BE2C (cell line): ENCODE measurements at regions not wholly inside any gene's neighbourhood (a gene's known extent, or its start where the extent isn't known, plus 50 kb on each side); places are given as distances from the start of the nearest gene placed in this dataset.

Experiments used
- DNase-seq: peaks from one replicate; pipeline ENCODE4 v3.0.0-alpha.2; 2020
- H3K27me3 ChIP-seq: fragments of 250-450 bp; sonication (Bioruptor Pico); 2 replicates; pipeline ENCODE4 v1.5.1; 2020; ENCODE audit warnings: mild to moderate bottlenecking
- H3K36me3 ChIP-seq: fragments of 250-450 bp; sonication (Bioruptor Pico); 2 replicates; pipeline ENCODE4 v1.5.1; 2020; ENCODE audit warnings: mild to moderate bottlenecking
- H3K4me1 ChIP-seq: fragments of 250-450 bp; sonication (Bioruptor Pico); 2 replicates; pipeline ENCODE4 v1.5.1; 2020
- H3K4me3 ChIP-seq: 2 replicates; pipeline ENCODE4 v1.5.1; 2011; ENCODE audit warnings: low read depth, low read length
- H3K9me3 ChIP-seq: fragments of 250-450 bp; sonication (Bioruptor Pico); 2 replicates; pipeline ENCODE4 v1.5.1; 2020
- CTCF ChIP-seq: IDR thresholded peaks from 2 replicates; pipeline ENCODE4 v1.5.1; 2012; ENCODE audit warnings: mild to moderate bottlenecking, low read depth, low read length

GRCh38 chr11:110818032-110818687 is 105.9 kb upstream of the ARHGAP20 start:
- H3K27me3 ChIP-seq, result no peaks in the 10 kb centered on the region
- H3K4me3 ChIP-seq, result no peak overlapping the region
- H3K9me3 ChIP-seq, result no peaks in the 10 kb centered on the region
- no peaks in the 10 kb centered on the region for H3K4me1 ChIP-seq
- H3K36me3 ChIP-seq, result no peaks in the 10 kb centered on the region
- DNase-seq, result no peak
- no peak for TF ChIP-seq CTCF

GRCh38 chr11:110812086-110812733 is 100.0 kb upstream of the ARHGAP20 start:
- no peaks in the 10 kb centered on the region for H3K27me3 ChIP-seq
- no peak overlapping the region for H3K4me3 ChIP-seq
- no peaks in the 10 kb centered on the region for H3K9me3 ChIP-seq
- no peaks in the 10 kb centered on the region for H3K4me1 ChIP-seq
- DNase-seq, result no peak
- TF ChIP-seq CTCF, result no peak
- no peaks in the 10 kb centered on the region for H3K36me3 ChIP-seq

- DNase-seq, result no peak
- no peaks in the 10 kb centered on the region for H3K36me3 ChIP-seq
- no peak overlapping the region for H3K4me3 ChIP-seq
- no peak for TF ChIP-seq CTCF
- H3K27me3 ChIP-seq, result no peaks in the 10 kb centered on the region
- no peaks in the 10 kb centered on the region for H3K4me1 ChIP-seq
- H3K9me3 ChIP-seq, result no peaks in the 10 kb centered on the region
Measured at GRCh38 chr11:110809417-110810199, 97.4 kb upstream of the ARHGAP20 start.

GRCh38 chr11:110808248-110808647 is 96.0 kb upstream of the ARHGAP20 start:
- no peak for DNase-seq
- Histone ChIP-seq H3K27me3 (no peaks in the 10 kb centered on the region), H3K4me3 (no peak overlapping the region), H3K36me3 (no peaks in the 10 kb centered on the region), H3K4me1 (no peaks in the 10 kb centered on the region), H3K9me3 (no peaks in the 10 kb centered on the region)
- no peak for TF ChIP-seq CTCF

GRCh38 chr11:110807801-110808200 is 95.6 kb upstream of the ARHGAP20 start:
- no peaks in the 10 kb centered on the region for H3K9me3 ChIP-seq

More at GRCh38 chr11:110807801-110808200, 95.6 kb upstream of the ARHGAP20 start:
- H3K4me1 ChIP-seq, result no peaks in the 10 kb centered on the region
- no peaks in the 10 kb centered on the region for H3K36me3 ChIP-seq
- no peak for DNase-seq
- H3K27me3 ChIP-seq, result no peaks in the 10 kb centered on the region
- no peak overlapping the region for H3K4me3 ChIP-seq
- no peak for TF ChIP-seq CTCF
